GM04504 (cell line): ENCODE measurements at regions not wholly inside any gene's neighbourhood (a gene's known extent, or its start where the extent isn't known, plus 50 kb on each side); places are given as distances from the start of the nearest gene placed in this dataset.

ENCODE experiments used
- DNase-seq: peaks from one replicate; pipeline ENCODE4 v3.0.0-alpha.2; 2012; ENCODE audit warnings: low read depth

GRCh38 chr19:28409859-28410258 lies 803.1 kb downstream of the UQCRFS1 start:
- no peak for DNase-seq

- no peak for DNase-seq
These were observed 806.0 kb downstream of the UQCRFS1 start for GRCh38 chr19:28406966-28407365.

- DNase-seq = no peak
These were observed 807.6 kb downstream of the UQCRFS1 start for GRCh38 chr19:28405346-28405742.

GRCh38 chr19:28404472-28404871 lies 808.5 kb downstream of the UQCRFS1 start:
- DNase-seq = no peak

- no peak for DNase-seq
These were observed 809.3 kb downstream of the UQCRFS1 start for GRCh38 chr19:28403690-28404089.

GRCh38 chr19:28402701-28403290 lies 810.2 kb downstream of the UQCRFS1 start:
- no peak for DNase-seq

- DNase-seq = no peak
These were observed 811.1 kb downstream of the UQCRFS1 start for GRCh38 chr19:28401739-28402424.

GRCh38 chr19:28400953-28401671 lies 811.8 kb downstream of the UQCRFS1 start:
- DNase-seq = no peak

- DNase-seq = no peak
These were observed 813.8 kb downstream of the UQCRFS1 start for GRCh38 chr19:28399187-28399586.

GRCh38 chr19:28397800-28398199 lies 815.2 kb downstream of the UQCRFS1 start:
- no peak for DNase-seq

GRCh38 chr19:28397306-28397705 lies 815.6 kb downstream of the UQCRFS1 start:
- DNase-seq = no peak

GRCh38 chr19:28396287-28396831 lies 816.6 kb downstream of the UQCRFS1 start:
- no peak for DNase-seq

GRCh38 chr19:28394725-28395124 lies 818.2 kb downstream of the UQCRFS1 start:
- DNase-seq = no peak

GRCh38 chr19:28393574-28394336 lies 819.2 kb downstream of the UQCRFS1 start:
- DNase-seq = no peak

- DNase-seq = no peak
These were observed 824.0 kb downstream of the UQCRFS1 start for GRCh38 chr19:28388988-28389387.

GRCh38 chr19:28387507-28387906 lies 825.4 kb downstream of the UQCRFS1 start:
- no peak for DNase-seq

GRCh38 chr19:28386470-28386869 lies 826.5 kb downstream of the UQCRFS1 start:
- no peak for DNase-seq

GRCh38 chr19:28386066-28386465 lies 826.9 kb downstream of the UQCRFS1 start:
- DNase-seq = no peak

GRCh38 chr19:28377077-28377476 lies 835.9 kb downstream of the UQCRFS1 start:
- no peak for DNase-seq

- DNase-seq = no peak
These were observed 838.0 kb downstream of the UQCRFS1 start for GRCh38 chr19:28374971-28375370.

- no peak for DNase-seq
These were observed 840.2 kb downstream of the UQCRFS1 start for GRCh38 chr19:28372576-28373247.

GRCh38 chr19:28367146-28367545 lies 845.8 kb downstream of the UQCRFS1 start:
- DNase-seq = no peak
